Trophoblast cell (in vitro differentiated cells and primary cell): ENCODE measurements at regions not wholly inside any gene's neighbourhood (a gene's known extent, or its start where the extent isn't known, plus 50 kb on each side); places are given as distances from the start of the nearest gene placed in this dataset.

Source experiments
- DNase-seq, 2 donors: peaks; one replicate each; pipeline ENCODE4 v3.0.0-alpha.2; 2016
- H2AFZ ChIP-seq: 2 replicates; pipeline ENCODE4 v1.6.1; 2013; ENCODE audit warnings: low read length, moderate library complexity, mild to moderate bottlenecking; ENCODE audit not compliant: insufficient read depth, poor library complexity
- H2AK5ac ChIP-seq: 2 replicates; pipeline ENCODE4 v1.6.1; 2013; ENCODE audit warnings: mild to moderate bottlenecking, low read length
- H2BK120ac ChIP-seq: 2 replicates; pipeline ENCODE4 v1.6.1; 2013; ENCODE audit warnings: low read length, mild to moderate bottlenecking, moderate library complexity; ENCODE audit not compliant: insufficient read depth, poor library complexity
- H2BK12ac ChIP-seq: 2 replicates; pipeline ENCODE4 v1.6.1; 2013; ENCODE audit warnings: mild to moderate bottlenecking, low read length, moderate library complexity
- H2BK5ac ChIP-seq: 2 replicates; pipeline ENCODE4 v1.6.1; 2013; ENCODE audit warnings: low read length, low read depth, moderate library complexity, mild to moderate bottlenecking; ENCODE audit not compliant: poor library complexity
- H3K14ac ChIP-seq: 2 replicates; pipeline ENCODE4 v1.6.1; 2013; ENCODE audit warnings: mild to moderate bottlenecking, low read length
- H3K18ac ChIP-seq: 2 replicates; pipeline ENCODE4 v1.6.1; 2013; ENCODE audit warnings: mild to moderate bottlenecking, low read length
- H3K23ac ChIP-seq: 2 replicates; pipeline ENCODE4 v1.6.1; 2013; ENCODE audit warnings: low read length
- H3K27ac ChIP-seq: 2 replicates; pipeline ENCODE4 v1.5.1; 2013; ENCODE audit warnings: low read depth, mild to moderate bottlenecking, inconsistent platforms, low read length, moderate library complexity
- H3K27me3 ChIP-seq: 2 replicates; pipeline ENCODE4 v1.6.1; 2013; ENCODE audit warnings: inconsistent platforms, mild to moderate bottlenecking, low read length, moderate library complexity; ENCODE audit not compliant: insufficient read depth
- H3K36me3 ChIP-seq, 2 experiments: 1 replicate in 1 of 2; 2 replicates in 1 of 2; pipeline ENCODE4 v1.6.1; 2013; ENCODE audit warnings: low read length in 2 of 2, mild to moderate bottlenecking in 2 of 2, moderate library complexity in 1 of 2; ENCODE audit not compliant: insufficient read depth in 2 of 2, control insufficient read depth in 1 of 2
- H3K4ac ChIP-seq: 2 replicates; pipeline ENCODE4 v1.6.1; 2013; ENCODE audit warnings: low read depth, mild to moderate bottlenecking, low read length, moderate library complexity
- H3K4me1 ChIP-seq, 2 experiments: 1 replicate in 1 of 2; 2 replicates in 1 of 2; pipeline ENCODE4 v1.6.1; 2013; ENCODE audit warnings: low read length in 2 of 2, mild to moderate bottlenecking in 2 of 2, moderate library complexity in 1 of 2; ENCODE audit not compliant: insufficient read depth in 2 of 2, control insufficient read depth in 1 of 2
- H3K4me2 ChIP-seq: 2 replicates; pipeline ENCODE4 v1.6.1; 2013; ENCODE audit warnings: inconsistent platforms, mild to moderate bottlenecking, low read length, moderate library complexity
- H3K4me3 ChIP-seq: 2 replicates; pipeline ENCODE4 v1.5.1; 2013; ENCODE audit warnings: mild to moderate bottlenecking, low read depth, low read length, inconsistent platforms
- H3K79me1 ChIP-seq: one replicate; pipeline ENCODE4 v1.6.1; 2013; ENCODE audit warnings: low read length
- H3K79me2 ChIP-seq: 2 replicates; pipeline ENCODE4 v1.6.1; 2013; ENCODE audit warnings: low read length, mild to moderate bottlenecking; ENCODE audit not compliant: control insufficient read depth, insufficient read depth, poor library complexity
- H3K9ac ChIP-seq: 2 replicates; pipeline ENCODE4 v1.6.1; 2013; ENCODE audit warnings: mild to moderate bottlenecking, low read length
- H3K9me3 ChIP-seq: 2 replicates; pipeline ENCODE4 v1.6.1; 2013; ENCODE audit warnings: low read depth, mild to moderate bottlenecking, control low read depth, inconsistent platforms, low read length; ENCODE audit not compliant: insufficient read depth
- H4K12ac ChIP-seq: 2 replicates; pipeline ENCODE4 v1.6.1; 2013; ENCODE audit warnings: low read depth, mild to moderate bottlenecking, low read length, moderate library complexity
- H4K8ac ChIP-seq: 2 replicates; pipeline ENCODE4 v1.6.1; 2013; ENCODE audit warnings: low read depth, mild to moderate bottlenecking, low read length, moderate library complexity
- H4K91ac ChIP-seq: one replicate; pipeline ENCODE4 v1.6.1; 2013; ENCODE audit warnings: low read depth, mild to moderate bottlenecking, low read length, moderate library complexity
- WGBS: extraction: QIAGEN DNeasy Blood & Tissue Kit; methylation state at CpG from one replicate; pipeline ENCODE4 v1.1.7; 2013; ENCODE audit warnings: missing lambda C conversion rate; ENCODE audit not compliant: insufficient read length, insufficient coverage; ENCODE audit errors: extremely low coverage; 5-methylcytosine and 5-hydroxymethylcytosine counted together

DNA sequence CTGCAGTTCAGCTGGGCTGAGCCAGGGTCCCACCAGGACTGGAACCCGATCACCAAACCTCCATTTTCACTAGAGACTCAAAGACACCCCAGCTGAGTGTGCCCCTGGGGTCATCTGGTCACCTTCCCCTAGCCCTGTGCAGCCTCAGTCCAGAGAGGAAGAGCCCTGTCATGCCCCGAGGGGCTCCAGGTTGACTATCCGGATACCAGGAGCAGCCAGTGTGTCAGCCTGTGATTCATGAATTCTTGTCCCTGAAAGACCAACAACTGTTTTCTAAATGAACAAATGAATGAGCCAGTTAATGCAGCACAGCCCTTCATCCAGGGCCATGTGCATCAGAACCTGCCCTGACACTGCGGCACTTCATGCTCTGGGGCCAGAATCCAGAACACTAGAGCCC is 201.9 kb upstream of the TCERG1L start:
- no peak overlapping the region for H3K4me3 ChIP-seq
- peak in 1 of 2 donors; percentile 12 for DNase-seq
- no peaks in the 10 kb centered on the region for H3K27me3 ChIP-seq
- no peak overlapping the region for H2AFZ ChIP-seq
- WGBS = no CpG with 5 or more reads among the region's 4 CpGs
- H3K14ac ChIP-seq = no peak overlapping the region
- no peak overlapping the region for H2AK5ac ChIP-seq
- H3K79me1 ChIP-seq = no peaks in the 10 kb centered on the region
- H3K27ac ChIP-seq = no peak overlapping the region
- H2BK12ac ChIP-seq = no peak overlapping the region
- no peak overlapping the region for H3K9ac ChIP-seq
- H2BK5ac ChIP-seq = no peak overlapping the region
- H4K8ac ChIP-seq = no peak overlapping the region
- no peak overlapping the region for H3K4ac ChIP-seq
- no peak overlapping the region for H3K18ac ChIP-seq
- peaks cover 12 to 13% of the 10 kb centered on the region in 2 experiments for H3K4me1 ChIP-seq
- no peak overlapping the region for H3K23ac ChIP-seq
- no peaks in the 10 kb centered on the region for H3K79me2 ChIP-seq
- H4K91ac ChIP-seq = no peak overlapping the region
- no peaks in the 10 kb centered on the region for H3K36me3 ChIP-seq
- peaks cover 12% of the 10 kb centered on the region for H3K9me3 ChIP-seq
- no peak overlapping the region for H3K4me2 ChIP-seq
- H2BK120ac ChIP-seq = no peak overlapping the region
- H4K12ac ChIP-seq = no peak overlapping the region

- no peak overlapping the region for H3K27ac ChIP-seq
- no peak overlapping the region for H3K4ac ChIP-seq
- no peaks in the 10 kb centered on the region for H3K79me1 ChIP-seq
- H3K14ac ChIP-seq = no peak overlapping the region
- H2AK5ac ChIP-seq = no peak overlapping the region
- no peaks in the 10 kb centered on the region for H3K27me3 ChIP-seq
- no peak for DNase-seq
- H2BK12ac ChIP-seq = no peak overlapping the region
- H4K12ac ChIP-seq = no peak overlapping the region
- no peak overlapping the region for H3K23ac ChIP-seq
- H3K4me3 ChIP-seq = no peak overlapping the region
- no peak overlapping the region for H2BK5ac ChIP-seq
- H3K9ac ChIP-seq = no peak overlapping the region
- no peak overlapping the region for H4K8ac ChIP-seq
- peaks cover 15% of the 10 kb centered on the region for H3K9me3 ChIP-seq
- H3K18ac ChIP-seq = no peak overlapping the region
- H3K4me1 ChIP-seq = peaks cover 12 to 13% of the 10 kb centered on the region in 2 experiments
- WGBS = no CpG with 5 or more reads among the region's 8 CpGs
- H3K4me2 ChIP-seq = no peak overlapping the region
- no peak overlapping the region for H2AFZ ChIP-seq
- H3K36me3 ChIP-seq = no peaks in the 10 kb centered on the region
- no peaks in the 10 kb centered on the region for H3K79me2 ChIP-seq
- H2BK120ac ChIP-seq = no peak overlapping the region
- no peak overlapping the region for H4K91ac ChIP-seq
These were observed 202.4 kb upstream of the TCERG1L start for GRCh38 chr10:131513901-131514300.

DNA sequence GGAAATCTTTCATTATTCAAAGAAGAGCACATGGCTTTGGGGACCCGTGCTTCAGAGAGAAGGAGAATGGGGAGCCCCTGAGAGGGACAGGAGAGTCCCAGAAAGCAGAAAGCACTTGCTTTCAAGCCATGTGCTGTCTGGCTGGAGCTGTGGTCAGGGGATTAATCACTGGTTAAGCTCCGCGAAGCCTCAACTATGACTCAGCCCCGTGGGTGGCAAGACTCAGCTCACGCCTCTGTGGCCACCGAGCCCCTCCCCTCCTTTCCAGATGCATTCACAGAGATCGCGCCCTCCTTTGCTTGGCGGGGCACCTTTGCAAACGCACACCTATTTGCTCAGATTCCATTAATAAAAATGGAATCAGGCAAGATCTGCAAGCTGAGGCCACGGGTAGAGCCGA is 202.9 kb upstream of the TCERG1L start:
- Histone ChIP-seq H4K91ac (no peak overlapping the region), H3K9me3 (peaks cover 15% of the 10 kb centered on the region), H3K27ac (no peak overlapping the region), H3K4ac (no peak overlapping the region), H4K8ac (no peak overlapping the region), H3K79me1 (no peaks in the 10 kb centered on the region), H3K23ac (no peak overlapping the region), H3K4me2 (no peak overlapping the region), H2BK5ac (no peak overlapping the region), H2AK5ac (no peak overlapping the region), H2BK120ac (no peak overlapping the region), H3K4me3 (no peak overlapping the region), H4K12ac (no peak overlapping the region), H2AFZ (no peak overlapping the region), H3K14ac (no peak overlapping the region), H3K4me1 (peaks cover 12 to 13% of the 10 kb centered on the region in 2 experiments), H3K27me3 (no peaks in the 10 kb centered on the region), H3K9ac (no peak overlapping the region), H3K36me3 (no peaks in the 10 kb centered on the region), H3K18ac (no peak overlapping the region), H2BK12ac (no peak overlapping the region), H3K79me2 (no peaks in the 10 kb centered on the region)
- DNase-seq = no peak
- no CpG with 5 or more reads among the region's 12 CpGs for WGBS

DNA sequence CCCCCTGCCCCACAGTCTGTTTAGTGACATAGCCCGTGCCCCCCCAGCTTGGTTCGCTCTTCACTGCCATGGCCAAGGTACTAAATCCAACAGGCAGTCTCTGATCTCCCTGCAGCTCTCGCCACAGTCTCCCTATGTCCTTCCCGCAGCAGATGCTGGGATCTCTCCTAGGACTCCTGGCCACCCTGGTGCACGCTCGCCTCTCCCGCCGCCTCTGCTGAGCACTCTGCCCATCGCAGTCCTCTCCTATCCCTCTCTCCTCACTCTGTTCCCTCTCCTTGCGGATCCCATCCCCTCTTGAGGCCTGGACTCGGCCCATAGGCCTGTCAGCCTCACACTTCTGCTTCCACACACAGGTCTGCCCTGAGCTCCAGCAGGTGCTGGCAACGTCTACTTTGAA is 204.8 kb upstream of the TCERG1L start:
- no peak overlapping the region for H4K91ac ChIP-seq
- H3K36me3 ChIP-seq = no peaks in the 10 kb centered on the region
- no peak overlapping the region for H3K4me2 ChIP-seq
- no peaks in the 10 kb centered on the region for H3K27me3 ChIP-seq
- no peak overlapping the region for H3K18ac ChIP-seq
- no peak overlapping the region for H4K12ac ChIP-seq
- H3K4me1 ChIP-seq = peaks cover 12 to 13% of the 10 kb centered on the region in 2 experiments
- no peak overlapping the region for H3K4ac ChIP-seq
- no peaks in the 10 kb centered on the region for H3K79me1 ChIP-seq
- H3K9me3 ChIP-seq = peaks cover 8% of the 10 kb centered on the region
- H3K23ac ChIP-seq = no peak overlapping the region
- no peak overlapping the region for H2AK5ac ChIP-seq
- H2BK12ac ChIP-seq = no peak overlapping the region
- H3K27ac ChIP-seq = no peak overlapping the region
- H2AFZ ChIP-seq = no peak overlapping the region
- no CpG with 5 or more reads among the region's 12 CpGs for WGBS
- no peak overlapping the region for H2BK120ac ChIP-seq
- no peak for DNase-seq
- no peak overlapping the region for H3K9ac ChIP-seq
- no peak overlapping the region for H3K14ac ChIP-seq
- H2BK5ac ChIP-seq = no peak overlapping the region
- H3K79me2 ChIP-seq = no peaks in the 10 kb centered on the region
- no peak overlapping the region for H4K8ac ChIP-seq
- no peak overlapping the region for H3K4me3 ChIP-seq
